ENCODE measurements at regions not wholly inside any gene's neighbourhood (a gene's known extent, or its start where the extent isn't known, plus 50 kb on each side); places are given as distances from the start of the nearest gene placed in this dataset.

DNA sequence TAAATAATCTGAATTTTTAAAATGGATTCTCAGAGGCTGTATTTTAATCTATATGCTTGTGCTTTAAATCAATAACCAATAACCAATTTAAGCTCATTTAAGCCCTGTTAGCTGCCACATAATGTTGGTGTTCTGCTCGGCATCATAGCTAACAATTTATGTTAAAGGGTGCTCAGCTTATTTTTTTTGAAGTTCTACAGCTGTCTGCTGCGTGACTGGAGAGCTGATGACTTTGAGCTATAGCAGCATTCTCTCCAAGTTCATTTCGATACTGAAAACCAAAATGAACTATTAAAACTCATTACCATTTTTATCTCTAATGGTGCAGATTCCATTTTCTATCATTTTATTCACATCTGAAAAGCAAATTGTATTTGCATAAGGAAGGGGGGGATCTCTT is 357.8 kb downstream of the AJAP1 start:
- DNase-seq, result no peak
- in situ Hi-C loops (cut with MboI; ENCODE audit: low pct_unique_long_range_greater_than_20kb, low sequenced_read_pairs), result no loop called here

- no peak for DNase-seq
- in situ Hi-C loops (cut with MboI; ENCODE audit: low pct_unique_long_range_greater_than_20kb, low sequenced_read_pairs), result no loop called here
Observed at GRCh38 chr1:5010656-5011055, 356.2 kb downstream of the AJAP1 start.

DNA sequence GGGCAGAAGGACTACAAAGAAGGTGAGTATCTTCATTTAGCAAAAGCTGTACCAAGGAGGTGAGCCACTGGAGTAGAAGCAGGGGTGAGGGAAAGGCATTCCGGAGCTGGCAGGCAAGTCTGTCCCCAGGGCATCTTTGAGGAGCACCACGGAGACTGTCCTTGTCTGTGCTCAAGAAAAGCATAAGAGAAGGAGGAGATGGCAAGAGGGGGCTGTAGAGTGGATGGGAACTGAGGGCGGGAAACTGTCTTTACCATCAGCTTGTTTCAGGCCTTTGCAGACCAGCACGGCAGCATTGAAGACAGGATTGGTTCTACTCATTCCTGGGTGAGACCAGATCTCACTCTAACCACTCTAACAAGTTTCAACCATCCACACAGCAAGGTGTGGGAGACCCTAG is 355.8 kb downstream of the AJAP1 start:
- in situ Hi-C loops (cut with MboI; ENCODE audit: low pct_unique_long_range_greater_than_20kb, low sequenced_read_pairs), result no loop called here
- no peak for DNase-seq

GRCh38 chr1:5009376-5010065 is 355.1 kb downstream of the AJAP1 start:
- in situ Hi-C loops (cut with MboI; ENCODE audit: low pct_unique_long_range_greater_than_20kb, low sequenced_read_pairs), result no loop called here
- DNase-seq, result no peak

GRCh38 chr1:5005171-5005570 is 350.8 kb downstream of the AJAP1 start:
- in situ Hi-C loops (cut with MboI; ENCODE audit: low pct_unique_long_range_greater_than_20kb, low sequenced_read_pairs), result no loop called here
- DNase-seq, result no peak

DNA sequence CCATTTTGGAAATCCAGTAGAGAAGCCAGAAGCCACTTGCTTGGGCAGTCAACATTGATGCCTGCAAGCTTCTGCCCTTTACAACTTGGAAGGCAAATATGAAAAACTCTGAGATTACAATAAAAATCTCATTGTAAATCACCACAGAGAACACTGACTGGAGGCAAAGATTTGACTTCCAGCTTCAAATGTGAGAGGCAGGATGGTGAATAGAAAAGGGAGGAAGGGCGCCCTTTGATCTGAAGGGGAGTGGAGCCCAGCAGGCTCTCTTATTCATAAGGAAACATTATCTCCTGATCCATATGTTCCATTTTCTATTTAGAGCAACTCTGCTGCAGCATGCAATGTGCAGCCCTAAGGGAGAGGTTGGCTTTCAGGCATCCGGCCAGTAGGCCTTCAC is 348.3 kb downstream of the AJAP1 start:
- in situ Hi-C loops (cut with MboI; ENCODE audit: low pct_unique_long_range_greater_than_20kb, low sequenced_read_pairs), result no loop called here

DNA sequence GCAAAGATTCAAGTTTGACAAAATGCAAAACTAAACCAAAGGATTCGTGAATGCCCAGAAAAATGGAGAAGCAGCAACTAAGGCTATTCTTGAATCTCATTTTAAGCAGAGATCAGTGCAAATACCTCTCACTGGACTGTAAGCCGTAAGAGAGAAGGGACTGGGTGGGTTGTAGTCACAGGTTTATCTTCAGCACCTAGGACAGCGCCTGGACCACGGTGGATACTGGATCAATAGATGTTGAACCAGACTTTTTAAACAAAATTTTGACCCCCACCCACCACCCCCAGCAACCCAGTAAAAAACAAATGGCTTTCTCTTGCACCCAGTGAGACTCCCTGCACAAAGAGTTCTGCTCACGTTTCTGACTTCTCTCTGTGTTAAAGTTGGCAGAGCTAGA is 347.1 kb downstream of the AJAP1 start:
- peak; percentile 1 for DNase-seq
- in situ Hi-C loops (cut with MboI; ENCODE audit: low pct_unique_long_range_greater_than_20kb, low sequenced_read_pairs), result no loop called here

More for the DNA sequence above, 348.3 kb downstream of the AJAP1 start:
- DNase-seq, result no peak

DNA sequence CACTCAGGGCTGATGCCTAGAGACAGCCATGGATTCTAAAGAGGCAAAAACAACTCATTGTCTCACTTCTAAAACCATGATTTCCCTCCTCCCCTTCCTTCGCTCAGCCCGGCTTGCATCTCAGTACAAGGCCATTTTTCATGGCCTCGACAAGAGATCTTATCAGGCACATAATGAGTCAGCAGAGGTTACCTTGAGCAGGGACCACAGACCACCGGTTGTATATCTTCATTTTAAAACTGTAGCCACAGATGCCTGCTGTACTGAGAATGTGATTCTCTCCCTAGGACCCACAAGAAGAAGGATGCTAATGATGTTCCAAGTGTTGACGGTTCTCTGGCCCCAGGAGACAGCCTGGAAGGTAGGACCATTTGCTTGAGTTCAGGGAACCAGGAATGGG is 331.9 kb downstream of the AJAP1 start:
- no peak for DNase-seq
- in situ Hi-C loops (cut with MboI; ENCODE audit: low pct_unique_long_range_greater_than_20kb, low sequenced_read_pairs), result no loop called here

GRCh38 chr1:4984841-4985240 is 330.4 kb downstream of the AJAP1 start:
- in situ Hi-C loops (cut with MboI; ENCODE audit: low pct_unique_long_range_greater_than_20kb, low sequenced_read_pairs), result no loop called here
- DNase-seq, result no peak

- in situ Hi-C loops (cut with MboI; ENCODE audit: low pct_unique_long_range_greater_than_20kb, low sequenced_read_pairs), result no loop called here
Observed at GRCh38 chr1:4980211-4980610, 325.8 kb downstream of the AJAP1 start.

DNA sequence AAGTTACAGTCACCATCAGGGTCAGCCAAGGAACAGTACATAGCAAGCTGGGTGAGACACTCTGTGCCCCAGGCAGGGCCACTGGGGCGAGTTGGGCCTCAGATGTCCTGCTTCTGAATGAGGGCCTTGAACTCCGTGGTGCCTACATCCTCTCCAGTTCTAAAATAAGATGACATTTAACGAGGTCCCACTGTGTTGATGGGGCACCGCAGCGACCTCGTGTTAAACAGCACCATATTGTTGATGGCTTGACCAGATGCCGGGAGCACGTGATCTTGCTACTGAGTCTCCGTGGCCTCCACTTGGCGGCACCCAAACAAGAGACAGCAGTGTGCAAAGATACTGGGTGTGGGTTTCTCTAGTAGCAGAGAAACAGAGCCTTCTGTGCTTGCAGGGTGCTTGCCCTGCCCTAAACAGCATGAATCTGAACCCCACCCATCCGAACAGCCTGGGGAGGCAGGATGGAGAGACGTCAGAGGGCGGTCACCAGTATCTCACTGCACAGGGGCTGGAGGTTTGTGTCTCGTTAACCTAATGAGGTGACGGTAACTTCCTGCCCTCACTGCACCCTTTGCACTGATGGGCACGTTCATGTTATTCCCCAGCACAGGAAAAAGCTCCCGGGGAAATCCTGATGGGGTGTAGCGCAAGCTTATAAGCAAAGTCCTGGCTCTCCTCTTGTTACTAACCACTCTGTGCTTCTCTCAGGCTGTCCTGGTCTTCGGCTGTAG is 324.4 kb downstream of the AJAP1 start:
- in situ Hi-C loops (cut with MboI; ENCODE audit: low pct_unique_long_range_greater_than_20kb, low sequenced_read_pairs), result no loop called here
- DNase-seq, result no peak

More at GRCh38 chr1:4980211-4980610, 325.8 kb downstream of the AJAP1 start:
- no peak for DNase-seq

- in situ Hi-C loops (cut with MboI; ENCODE audit: low pct_unique_long_range_greater_than_20kb, low sequenced_read_pairs), result no loop called here
- DNase-seq, result no peak
Observed at GRCh38 chr1:4977701-4978100, 323.3 kb downstream of the AJAP1 start.

DNA sequence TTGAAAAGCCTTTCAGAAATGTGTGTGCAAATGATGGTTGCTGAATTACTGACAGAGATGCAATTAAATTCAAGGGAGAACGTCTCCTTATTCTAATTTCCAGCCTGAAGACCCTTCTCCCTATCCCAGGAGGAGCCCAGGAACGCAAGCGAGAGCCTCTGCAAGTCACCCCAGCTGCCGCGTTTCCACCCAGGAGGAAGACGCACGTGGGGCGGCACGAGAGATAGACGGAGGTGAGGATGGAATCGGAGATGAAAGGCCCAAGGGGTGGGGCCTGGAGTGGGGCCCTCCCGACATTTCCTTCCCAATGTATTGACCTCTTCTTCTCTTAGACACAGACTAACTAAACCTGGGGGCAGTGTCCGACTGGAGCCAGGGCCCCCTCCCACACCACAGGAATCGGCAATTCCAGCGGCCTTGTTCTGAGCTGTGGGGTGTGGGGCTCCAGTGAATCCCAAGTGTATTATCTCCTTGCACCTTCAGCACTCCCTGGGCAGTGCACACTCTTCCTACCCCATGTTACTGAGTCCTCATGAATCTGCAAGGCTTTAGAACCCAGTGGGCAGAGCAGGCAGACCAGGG is 322.5 kb downstream of the AJAP1 start:
- no peak for DNase-seq
- in situ Hi-C loops (cut with MboI; ENCODE audit: low pct_unique_long_range_greater_than_20kb, low sequenced_read_pairs), result no loop called here

DNA sequence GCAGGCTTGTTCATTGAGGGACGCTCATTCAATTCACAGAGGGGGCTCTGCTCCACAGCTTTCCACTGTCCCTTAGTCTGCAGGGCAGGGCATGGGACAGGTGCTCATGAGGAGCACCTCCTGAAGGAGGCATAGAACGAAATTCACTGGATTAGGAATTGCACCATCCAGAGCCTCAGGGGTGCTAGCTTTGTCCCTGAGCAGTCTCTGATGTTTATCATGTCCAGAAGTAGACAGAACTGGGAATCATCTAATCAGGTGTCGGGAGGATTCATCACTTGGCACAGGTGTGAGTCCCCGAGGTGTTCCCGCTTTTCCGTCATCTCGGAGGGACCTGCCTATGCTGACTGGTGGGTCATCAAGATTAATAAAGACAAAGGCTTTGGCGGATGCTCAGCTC is 321.4 kb downstream of the AJAP1 start:
- in situ Hi-C loops (cut with MboI; ENCODE audit: low pct_unique_long_range_greater_than_20kb, low sequenced_read_pairs), result no loop called here
- DNase-seq, result no peak

- no peak for DNase-seq
- in situ Hi-C loops (cut with MboI; ENCODE audit: low pct_unique_long_range_greater_than_20kb, low sequenced_read_pairs), result no loop called here
Observed at GRCh38 chr1:4974981-4975685, 320.7 kb downstream of the AJAP1 start.

DNA sequence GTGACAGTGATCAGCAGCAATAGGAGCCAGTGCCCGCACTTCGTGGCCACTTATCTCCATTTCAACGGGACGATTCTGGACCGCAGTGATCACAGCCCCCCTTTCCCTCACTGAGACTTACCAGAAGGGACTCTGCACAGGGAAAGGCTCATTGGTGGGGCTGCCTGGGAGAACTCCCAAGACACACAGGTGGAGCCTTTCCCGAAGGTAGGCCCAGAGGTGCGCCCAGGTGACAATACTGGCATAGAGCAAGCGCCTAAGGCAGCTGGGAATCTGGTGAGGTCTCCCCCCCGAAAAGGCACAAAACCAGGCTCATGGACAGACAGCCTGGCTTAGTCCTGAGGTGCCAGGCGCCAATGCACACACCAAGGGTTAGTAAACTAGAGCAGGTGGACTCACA is 318.9 kb downstream of the AJAP1 start:
- in situ Hi-C loops (cut with MboI; ENCODE audit: low pct_unique_long_range_greater_than_20kb, low sequenced_read_pairs), result no loop called here
- no peak for DNase-seq

- no peak for DNase-seq
- in situ Hi-C loops (cut with MboI; ENCODE audit: low pct_unique_long_range_greater_than_20kb, low sequenced_read_pairs), result no loop called here
Observed at GRCh38 chr1:4972761-4973320, 318.4 kb downstream of the AJAP1 start.

GRCh38 chr1:4971666-4972065 is 317.3 kb downstream of the AJAP1 start:
- no peak for DNase-seq
- in situ Hi-C loops (cut with MboI; ENCODE audit: low pct_unique_long_range_greater_than_20kb, low sequenced_read_pairs), result no loop called here

- in situ Hi-C loops (cut with MboI; ENCODE audit: low pct_unique_long_range_greater_than_20kb, low sequenced_read_pairs), result no loop called here
Observed at GRCh38 chr1:4970532-4970931, 316.1 kb downstream of the AJAP1 start.

More at GRCh38 chr1:4970532-4970931, 316.1 kb downstream of the AJAP1 start:
- DNase-seq, result no peak

All from KBM-7 (cell line).